Panc1 (cell line): ENCODE measurements at regions not wholly inside any gene's neighbourhood (a gene's known extent, or its start where the extent isn't known, plus 50 kb on each side); places are given as distances from the start of the nearest gene placed in this dataset.

Experiments used
- ATAC-seq: fragments of 200-7000 bp; cut with Tn5 transposase; 2 replicates; pipeline ENCODE4 v1.9.1; 2020; ENCODE audit warnings: mild to moderate bottlenecking, moderate library complexity
- BruUV-seq: library from RNA; stranded (reverse); fragments of 400-500 nt; replicated peaks from 2 replicates; lab custom pipeline; 2021; lab: Mats Ljungman, UMichigan
- CTCF ChIA-PET: fragments of 300-600 bp; sonication (Branson Sonifier 250); formaldehyde crosslinking; loops from one replicate; lab custom pipeline; 2022; ENCODE audit warnings: antibody characterized with exemption; lab: Charles Lee
- POLR2A ChIA-PET: fragments of 300-600 bp; sonication (Branson Sonifier 250); formaldehyde crosslinking; loops from one replicate; lab custom pipeline; 2022; ENCODE audit warnings: antibody characterized with exemption; lab: Charles Lee
- DNase-seq: peaks from one replicate; pipeline ENCODE4 v3.0.0-alpha.2; 2010; ENCODE audit warnings: low read depth, low spot score
- H3K27ac ChIP-seq: 2 replicates; pipeline ENCODE4 v1.5.1; 2011; ENCODE audit warnings: mild to moderate bottlenecking, low read length, inconsistent platforms
- H3K27me3 ChIP-seq: fragments of 200-500 bp; sonication (Bioruptor generic); 2 replicates; pipeline ENCODE4 v1.6.0; 2014; ENCODE audit warnings: low read length, inconsistent platforms; ENCODE audit not compliant: control insufficient read depth, insufficient read depth
- H3K36me3 ChIP-seq: fragments of 200-500 bp; sonication (Bioruptor generic); 2 replicates; pipeline ENCODE4 v1.5.1; 2014; ENCODE audit warnings: inconsistent platforms, mild to moderate bottlenecking, low read length, moderate library complexity; ENCODE audit not compliant: control insufficient read depth, insufficient read depth
- H3K4me1 ChIP-seq: 2 replicates; pipeline ENCODE4 v1.5.1; 2011; ENCODE audit warnings: inconsistent platforms, mild to moderate bottlenecking, low read length, moderate library complexity; ENCODE audit not compliant: control insufficient read depth, insufficient read depth
- H3K4me3 ChIP-seq, 2 experiments: 2 replicates each; pipeline ENCODE4 v1.5.1; 2011 to 2012; ENCODE audit warnings: low read depth in 2 of 2, low read length in 2 of 2, mild to moderate bottlenecking in 2 of 2, inconsistent platforms in 1 of 2, moderate library complexity in 1 of 2
- H3K9me3 ChIP-seq: fragments of 200-500 bp; sonication (Bioruptor generic); 2 replicates; pipeline ENCODE4 v1.5.1; 2014; ENCODE audit warnings: low read depth, mild to moderate bottlenecking, inconsistent platforms, low read length, moderate library complexity; ENCODE audit not compliant: control insufficient read depth, insufficient read depth
- POLR2AphosphoS5 ChIP-seq: IDR thresholded peaks from 2 replicates; pipeline ENCODE4 v1.6.1; 2012; ENCODE audit warnings: mild to moderate bottlenecking, low read depth, low read length, moderate library complexity
- SIN3A ChIP-seq: IDR thresholded peaks from 2 replicates; pipeline ENCODE4 v1.6.1; 2012; ENCODE audit warnings: low read depth, mild to moderate bottlenecking, low read length, moderate library complexity, borderline replicate concordance; ENCODE audit not compliant: insufficient read depth
- TCF7L2 ChIP-seq: IDR thresholded peaks from 2 replicates; pipeline ENCODE4 v1.6.1; 2011; ENCODE audit warnings: mild to moderate bottlenecking, low read depth, low read length, inconsistent platforms
- in situ Hi-C: cut with HindIII; loops from 2 replicates; pipeline ENCODE4 v1.10.0; 2016; ENCODE audit warnings: low sequenced_read_pairs, low pct_unique_long_range_greater_than_20kb
- intact Hi-C: fragments of 100-400 bp; cut with micrococcal nuclease; formaldehyde crosslinking; loops from one replicate; pipeline ENCODE4 v1.10.0; 2022; ENCODE audit not compliant: unreplicated experiment
- TF ChIP-seq, protein P1 (sequence below), 2 experiments: IDR thresholded peaks; 2 replicates each; pipeline ENCODE4 v1.6.1; 2011 to 2012; ENCODE audit warnings: low read depth in 2 of 2, control low read depth in 1 of 2, low read length in 1 of 2, mild to moderate bottlenecking in 1 of 2, moderate library complexity in 1 of 2; ENCODE audit not compliant: insufficient read depth in 1 of 2
- TF ChIP-seq, protein P2 (sequence below): fragments of 450-650 bp; IDR thresholded peaks from 2 replicates; pipeline ENCODE4 v1.5.1; 2017; ENCODE audit warnings: mild to moderate bottlenecking

DNA sequence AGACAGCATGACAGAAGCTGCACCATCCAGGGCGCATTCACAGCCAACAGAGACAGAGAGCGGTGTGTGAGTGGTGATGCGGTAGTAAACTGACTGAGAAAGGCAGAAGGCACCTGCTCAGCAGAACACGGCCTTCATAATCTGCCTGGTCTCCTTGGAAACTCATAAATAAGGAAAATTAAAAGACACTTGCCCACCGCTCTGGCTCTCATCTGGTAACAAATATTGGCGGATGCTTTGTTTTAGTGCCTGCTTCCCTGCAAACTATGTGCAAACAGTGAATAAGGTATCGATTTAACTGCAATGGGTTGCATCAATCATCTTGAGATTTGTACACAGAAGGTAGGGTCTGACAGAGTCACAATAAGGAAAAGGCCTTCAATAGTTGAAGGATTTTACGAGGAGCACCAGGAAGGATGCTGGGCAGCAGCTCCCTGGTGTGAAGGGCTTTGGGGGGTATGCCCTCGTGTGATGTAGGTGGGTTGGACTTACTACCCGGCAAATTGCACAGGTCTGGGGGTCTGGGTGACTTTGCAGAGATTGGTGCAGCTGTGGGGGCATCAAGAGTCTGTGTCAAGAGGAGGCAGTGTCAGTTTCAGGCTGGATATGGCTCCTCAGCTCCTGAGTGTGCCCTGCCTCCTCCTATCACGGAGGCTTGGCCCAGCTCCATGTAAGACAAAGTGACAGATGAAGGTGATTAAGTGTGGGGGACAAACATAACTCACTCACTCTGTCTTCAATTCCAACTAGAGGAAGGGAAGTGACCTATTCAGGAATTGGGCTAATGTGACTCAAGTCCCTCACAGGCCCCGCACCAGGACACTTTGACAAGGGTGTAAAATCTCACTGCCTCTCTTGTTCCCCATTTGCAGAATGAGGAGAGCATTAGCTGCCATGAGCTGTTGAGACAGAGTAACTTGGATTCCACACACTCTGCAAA, 166.7 kb downstream of the ICE1 start:
- no peak for ATAC-seq
- POLR2A ChIA-PET: no interaction called here
- CTCF ChIA-PET: no interaction called here

DNA sequence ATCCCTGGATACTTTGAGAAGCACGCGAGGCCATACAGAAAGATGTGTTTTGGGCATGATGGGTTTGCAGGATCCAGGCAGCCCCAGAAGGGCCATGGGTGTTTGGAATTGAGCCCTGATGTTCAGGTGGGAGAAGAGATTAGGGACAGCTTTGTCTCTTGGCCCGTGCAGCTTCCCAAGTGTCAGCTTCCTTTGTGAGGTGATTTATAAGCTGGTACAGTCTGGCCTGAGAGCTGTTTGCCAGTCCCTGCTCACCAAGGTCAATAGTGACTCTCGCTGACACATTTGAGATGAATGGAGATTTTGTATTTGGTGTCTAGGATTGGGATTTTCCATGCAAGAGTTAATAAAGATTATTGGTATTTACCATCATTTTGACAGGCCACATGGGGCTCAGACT, 165.9 kb downstream of the ICE1 start:
- ChIA-PET CTCF (no interaction called here), POLR2A (no interaction called here)
- Histone ChIP-seq H3K27me3 (no peaks in the 10 kb centered on the region), H3K27ac (no peak overlapping the region), H3K36me3 (no peaks in the 10 kb centered on the region), H3K4me1 (no peaks in the 10 kb centered on the region), H3K4me3 (no peak overlapping the region), H3K9me3 (peaks cover 2% of the 10 kb centered on the region; the same call in 1 of the 2 replicates)
- BruUV-seq: no TSS peak
- intact Hi-C loops (no loop called here), in situ Hi-C loops (no loop called here)
- ATAC-seq (no peak), DNase-seq (no peak)
- TF ChIP-seq, protein P1, sequence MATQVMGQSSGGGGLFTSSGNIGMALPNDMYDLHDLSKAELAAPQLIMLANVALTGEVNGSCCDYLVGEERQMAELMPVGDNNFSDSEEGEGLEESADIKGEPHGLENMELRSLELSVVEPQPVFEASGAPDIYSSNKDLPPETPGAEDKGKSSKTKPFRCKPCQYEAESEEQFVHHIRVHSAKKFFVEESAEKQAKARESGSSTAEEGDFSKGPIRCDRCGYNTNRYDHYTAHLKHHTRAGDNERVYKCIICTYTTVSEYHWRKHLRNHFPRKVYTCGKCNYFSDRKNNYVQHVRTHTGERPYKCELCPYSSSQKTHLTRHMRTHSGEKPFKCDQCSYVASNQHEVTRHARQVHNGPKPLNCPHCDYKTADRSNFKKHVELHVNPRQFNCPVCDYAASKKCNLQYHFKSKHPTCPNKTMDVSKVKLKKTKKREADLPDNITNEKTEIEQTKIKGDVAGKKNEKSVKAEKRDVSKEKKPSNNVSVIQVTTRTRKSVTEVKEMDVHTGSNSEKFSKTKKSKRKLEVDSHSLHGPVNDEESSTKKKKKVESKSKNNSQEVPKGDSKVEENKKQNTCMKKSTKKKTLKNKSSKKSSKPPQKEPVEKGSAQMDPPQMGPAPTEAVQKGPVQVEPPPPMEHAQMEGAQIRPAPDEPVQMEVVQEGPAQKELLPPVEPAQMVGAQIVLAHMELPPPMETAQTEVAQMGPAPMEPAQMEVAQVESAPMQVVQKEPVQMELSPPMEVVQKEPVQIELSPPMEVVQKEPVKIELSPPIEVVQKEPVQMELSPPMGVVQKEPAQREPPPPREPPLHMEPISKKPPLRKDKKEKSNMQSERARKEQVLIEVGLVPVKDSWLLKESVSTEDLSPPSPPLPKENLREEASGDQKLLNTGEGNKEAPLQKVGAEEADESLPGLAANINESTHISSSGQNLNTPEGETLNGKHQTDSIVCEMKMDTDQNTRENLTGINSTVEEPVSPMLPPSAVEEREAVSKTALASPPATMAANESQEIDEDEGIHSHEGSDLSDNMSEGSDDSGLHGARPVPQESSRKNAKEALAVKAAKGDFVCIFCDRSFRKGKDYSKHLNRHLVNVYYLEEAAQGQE (IDR thresholded peaks at IDR 0.05; ENCODE audit: insufficient read depth in 1 of 2, low read depth in 2 of 2, low read length in 1 of 2): no peak
- TF ChIP-seq POLR2AphosphoS5 (no peak), SIN3A (no peak), TCF7L2 (no peak)
- TF ChIP-seq, protein P2, sequence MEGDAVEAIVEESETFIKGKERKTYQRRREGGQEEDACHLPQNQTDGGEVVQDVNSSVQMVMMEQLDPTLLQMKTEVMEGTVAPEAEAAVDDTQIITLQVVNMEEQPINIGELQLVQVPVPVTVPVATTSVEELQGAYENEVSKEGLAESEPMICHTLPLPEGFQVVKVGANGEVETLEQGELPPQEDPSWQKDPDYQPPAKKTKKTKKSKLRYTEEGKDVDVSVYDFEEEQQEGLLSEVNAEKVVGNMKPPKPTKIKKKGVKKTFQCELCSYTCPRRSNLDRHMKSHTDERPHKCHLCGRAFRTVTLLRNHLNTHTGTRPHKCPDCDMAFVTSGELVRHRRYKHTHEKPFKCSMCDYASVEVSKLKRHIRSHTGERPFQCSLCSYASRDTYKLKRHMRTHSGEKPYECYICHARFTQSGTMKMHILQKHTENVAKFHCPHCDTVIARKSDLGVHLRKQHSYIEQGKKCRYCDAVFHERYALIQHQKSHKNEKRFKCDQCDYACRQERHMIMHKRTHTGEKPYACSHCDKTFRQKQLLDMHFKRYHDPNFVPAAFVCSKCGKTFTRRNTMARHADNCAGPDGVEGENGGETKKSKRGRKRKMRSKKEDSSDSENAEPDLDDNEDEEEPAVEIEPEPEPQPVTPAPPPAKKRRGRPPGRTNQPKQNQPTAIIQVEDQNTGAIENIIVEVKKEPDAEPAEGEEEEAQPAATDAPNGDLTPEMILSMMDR: no peak

More for the DNA sequence above, 166.7 kb downstream of the ICE1 start:
- Histone ChIP-seq H3K36me3 (no peaks in the 10 kb centered on the region), H3K4me1 (no peaks in the 10 kb centered on the region), H3K27ac (no peak overlapping the region), H3K9me3 (peaks cover 2% of the 10 kb centered on the region; the same call in 1 of the 2 replicates), H3K4me3 (no peak overlapping the region), H3K27me3 (no peaks in the 10 kb centered on the region)
- TF ChIP-seq SIN3A (no peak), TCF7L2 (no peak), POLR2AphosphoS5 (no peak)
- TF ChIP-seq, protein P2: no peak
- TF ChIP-seq, protein P1 (IDR thresholded peaks at IDR 0.05; ENCODE audit: insufficient read depth in 1 of 2, low read depth in 2 of 2, low read length in 1 of 2): no peak
- intact Hi-C loops: no loop called here
- in situ Hi-C loops: no loop called here
- BruUV-seq: no TSS peak
- DNase-seq: no peak
